HK-2 (cell line): ENCODE measurements at regions not wholly inside any gene's neighbourhood (a gene's known extent, or its start where the extent isn't known, plus 50 kb on each side); places are given as distances from the start of the nearest gene placed in this dataset.

Experiments used
- DNase-seq: peaks from one replicate; pipeline ENCODE4 v3.0.0-alpha.2; 2018; ENCODE audit not compliant: unreplicated experiment

DNA sequence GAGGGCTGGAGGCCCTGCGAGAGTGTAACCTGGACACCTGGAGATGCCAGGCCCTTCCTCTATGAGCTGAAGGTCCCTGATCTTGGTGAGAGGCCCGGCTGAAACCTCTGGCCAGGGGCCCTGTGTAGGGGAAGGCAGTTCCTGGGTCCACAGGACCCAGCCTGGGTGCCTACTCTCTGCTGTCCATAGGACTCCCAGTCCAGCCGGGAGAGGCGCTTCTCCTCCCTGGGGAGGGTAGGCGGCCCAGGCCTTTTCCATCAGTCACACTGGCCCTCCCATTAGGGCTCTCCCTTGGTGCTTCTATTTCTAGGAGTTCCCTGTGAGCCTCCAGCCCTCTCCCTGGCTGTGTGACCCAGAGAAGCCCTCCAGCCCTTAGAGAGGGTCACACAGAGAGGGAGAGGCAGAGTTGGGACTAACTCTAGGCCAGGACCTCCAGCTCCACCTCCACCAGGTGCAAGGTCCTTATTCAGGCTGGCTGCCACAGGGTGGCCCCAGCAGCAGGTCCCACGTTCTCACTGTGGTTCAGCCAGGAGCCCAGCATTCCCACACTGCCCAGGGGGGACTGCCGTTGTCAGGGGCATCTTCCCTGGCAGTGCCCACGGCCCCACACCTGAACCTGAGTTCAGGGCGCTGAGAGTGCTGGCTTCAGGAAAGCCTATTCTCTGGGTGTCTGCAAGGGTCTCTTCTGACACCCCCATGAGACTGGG, 146.8 kb downstream of the SMAD6 start:
- DNase-seq, result no peak

DNA sequence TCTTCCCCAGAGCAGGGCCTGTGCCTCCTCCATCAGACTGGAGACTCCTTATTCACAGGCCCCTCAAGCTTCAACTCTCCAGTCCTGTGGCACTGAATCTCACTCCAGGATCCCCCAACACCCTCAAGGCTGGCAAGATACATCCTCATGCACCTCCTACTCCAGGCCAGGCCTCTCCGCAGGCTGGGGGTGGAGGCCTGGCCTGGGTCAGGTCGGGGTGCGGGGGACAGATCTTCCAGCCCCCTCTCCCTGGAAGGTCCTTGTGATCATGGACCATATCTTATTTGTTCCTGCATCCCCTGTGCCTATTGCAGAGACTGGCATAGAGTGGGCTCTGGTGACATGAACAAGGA, 147.3 kb downstream of the SMAD6 start:
- no peak for DNase-seq

DNA sequence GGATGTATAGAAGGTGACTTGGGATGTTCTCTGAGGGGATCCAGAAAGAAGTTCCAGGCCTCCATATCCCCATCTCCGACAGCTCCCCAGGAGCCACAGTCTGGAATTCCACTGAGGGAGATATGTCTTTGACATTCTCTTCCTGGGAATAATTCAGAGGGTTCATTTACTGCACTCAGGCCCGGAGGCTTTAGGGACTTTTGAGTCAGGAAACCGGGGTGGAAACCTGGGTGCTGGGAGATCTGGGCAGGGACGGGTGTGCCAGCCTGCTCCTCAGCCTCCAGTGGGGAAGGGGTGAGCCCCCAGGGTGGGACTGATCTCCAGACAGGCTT, 147.7 kb downstream of the SMAD6 start:
- no peak for DNase-seq

DNA sequence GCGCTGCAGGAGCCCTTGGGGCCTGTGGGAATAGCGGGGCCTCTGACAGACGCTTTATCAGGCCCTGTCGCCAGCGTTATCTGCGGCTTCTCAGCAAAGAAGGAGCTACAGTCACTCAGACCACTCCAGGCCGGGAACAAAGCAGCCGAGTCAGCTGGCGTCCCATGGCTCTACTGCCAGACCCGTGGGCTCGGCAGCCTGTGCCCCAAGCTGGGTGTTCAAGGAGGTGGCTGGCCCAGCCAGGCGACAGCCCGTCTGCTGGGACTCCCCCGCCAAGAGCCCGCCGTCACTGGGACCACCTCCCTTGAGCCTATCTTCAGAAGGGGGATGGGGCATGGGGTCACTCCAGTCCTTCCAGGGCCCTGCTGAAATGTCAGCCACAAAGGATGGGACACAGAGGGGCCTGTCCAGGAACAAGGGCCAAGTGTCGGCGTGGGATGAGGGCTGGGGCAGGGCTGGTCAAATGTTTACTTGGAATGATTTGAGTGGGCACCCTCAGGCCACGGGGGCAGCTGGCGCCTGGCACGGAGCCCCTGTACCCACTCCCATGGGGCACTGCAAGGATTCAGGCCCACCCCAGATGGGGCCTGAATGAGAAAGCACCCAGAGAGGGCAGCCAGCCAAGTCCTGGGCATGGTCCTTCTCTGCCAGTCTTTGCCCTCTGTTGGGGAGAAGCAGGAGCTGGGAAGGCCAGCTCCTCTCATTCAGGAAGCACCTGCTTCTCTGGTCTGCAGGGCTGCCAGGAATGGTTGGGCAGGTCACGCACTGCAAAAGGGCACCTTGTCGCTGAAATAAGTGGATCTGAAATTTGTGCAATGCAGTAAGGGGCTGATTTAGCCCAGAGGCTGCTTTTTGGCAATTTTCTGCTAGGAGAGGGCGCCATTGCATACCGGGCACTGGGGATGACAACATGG, 148.3 kb downstream of the SMAD6 start:
- DNase-seq, result no peak

DNA sequence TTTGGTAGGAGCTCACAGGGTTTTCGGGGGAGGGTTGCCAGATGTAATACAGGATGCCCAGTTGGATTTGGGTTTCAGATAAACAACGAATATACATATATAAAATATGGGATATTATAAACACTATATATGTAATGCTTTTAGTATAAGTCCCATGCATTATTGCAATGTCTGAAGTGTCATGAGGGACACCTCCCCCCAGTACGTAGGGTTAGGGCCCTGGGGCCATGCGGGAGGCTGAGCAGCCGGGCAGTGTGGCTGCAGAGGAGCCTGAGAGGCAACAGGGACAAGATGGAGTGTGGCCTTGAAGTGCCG, 148.9 kb downstream of the SMAD6 start:
- no peak for DNase-seq

DNA sequence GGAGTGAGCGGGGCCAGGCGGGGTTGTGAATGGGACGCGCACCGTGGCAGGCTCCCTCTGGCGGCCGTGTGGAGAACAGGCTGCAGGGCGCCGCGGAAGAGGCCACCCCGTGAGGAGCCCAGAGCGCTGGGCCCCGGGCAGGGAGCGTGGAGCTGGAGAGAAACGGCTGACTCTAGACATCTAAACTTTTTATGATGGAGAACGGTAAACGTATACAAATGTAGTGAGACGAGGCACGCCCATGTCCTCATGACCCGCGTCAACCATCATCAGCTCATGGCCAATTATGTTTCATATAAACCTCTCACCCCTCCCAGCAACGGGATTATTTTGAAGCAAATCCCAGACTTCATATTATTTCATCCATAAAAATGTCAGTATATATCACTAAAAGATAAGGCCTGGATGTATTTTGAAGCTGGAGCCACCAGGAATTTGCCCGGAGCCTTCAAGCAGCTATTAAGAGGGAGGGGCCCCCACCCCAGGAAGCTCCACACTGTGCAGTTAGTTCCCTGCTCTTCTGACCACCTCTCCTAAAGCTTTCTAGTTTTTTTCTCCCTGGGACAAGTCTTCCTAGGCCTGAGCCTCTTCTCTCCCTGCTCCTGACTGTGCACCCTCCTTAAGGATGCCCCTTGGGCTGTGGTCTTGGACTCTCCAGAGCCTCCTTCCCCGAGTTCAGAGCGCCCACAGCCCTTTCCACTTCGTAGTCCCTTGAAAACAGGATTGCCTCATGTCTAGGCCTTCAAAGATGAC, 149.5 kb downstream of the SMAD6 start:
- DNase-seq, result peak; percentile 78

DNA sequence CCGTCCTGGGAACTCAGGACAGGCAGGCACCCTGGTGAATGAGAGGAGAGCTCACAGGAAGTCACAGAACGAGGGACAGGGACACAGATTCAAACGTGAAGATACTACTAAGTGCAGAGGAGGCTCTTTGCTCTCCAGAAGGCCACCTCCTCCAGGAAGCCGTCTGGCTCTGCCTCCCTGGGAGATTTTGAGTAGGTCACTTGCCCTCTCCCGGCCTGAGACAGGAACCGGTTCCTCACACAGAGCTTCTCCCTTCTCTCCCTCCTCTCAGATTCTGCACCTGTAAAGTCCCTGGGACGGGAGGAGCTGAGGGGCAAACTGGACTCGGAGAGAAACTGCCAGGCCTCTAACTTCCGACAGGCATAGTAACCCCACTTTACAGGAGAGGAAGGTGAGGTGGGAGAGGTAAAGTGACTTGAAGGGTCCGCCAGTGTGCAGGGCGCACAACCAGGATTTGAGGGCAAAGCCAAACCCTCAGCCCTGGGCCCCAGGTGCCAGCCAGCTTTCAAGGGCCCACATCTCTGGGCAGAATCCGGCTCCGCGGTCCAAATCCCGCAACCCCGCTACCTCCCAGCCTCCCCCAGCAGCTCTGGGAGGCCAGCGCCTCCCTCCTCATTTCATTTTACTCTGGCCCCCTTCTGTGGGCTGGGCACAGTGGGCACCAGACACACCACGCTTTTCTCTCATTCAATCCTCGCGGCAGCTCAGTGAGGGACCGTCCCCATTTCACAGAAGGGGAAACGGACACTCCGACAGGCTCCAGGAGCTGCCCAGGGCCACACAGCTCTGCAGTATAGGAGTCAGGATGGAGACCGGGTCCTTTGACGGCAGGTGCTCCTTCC, 150.2 kb downstream of the SMAD6 start:
- no peak for DNase-seq

DNA sequence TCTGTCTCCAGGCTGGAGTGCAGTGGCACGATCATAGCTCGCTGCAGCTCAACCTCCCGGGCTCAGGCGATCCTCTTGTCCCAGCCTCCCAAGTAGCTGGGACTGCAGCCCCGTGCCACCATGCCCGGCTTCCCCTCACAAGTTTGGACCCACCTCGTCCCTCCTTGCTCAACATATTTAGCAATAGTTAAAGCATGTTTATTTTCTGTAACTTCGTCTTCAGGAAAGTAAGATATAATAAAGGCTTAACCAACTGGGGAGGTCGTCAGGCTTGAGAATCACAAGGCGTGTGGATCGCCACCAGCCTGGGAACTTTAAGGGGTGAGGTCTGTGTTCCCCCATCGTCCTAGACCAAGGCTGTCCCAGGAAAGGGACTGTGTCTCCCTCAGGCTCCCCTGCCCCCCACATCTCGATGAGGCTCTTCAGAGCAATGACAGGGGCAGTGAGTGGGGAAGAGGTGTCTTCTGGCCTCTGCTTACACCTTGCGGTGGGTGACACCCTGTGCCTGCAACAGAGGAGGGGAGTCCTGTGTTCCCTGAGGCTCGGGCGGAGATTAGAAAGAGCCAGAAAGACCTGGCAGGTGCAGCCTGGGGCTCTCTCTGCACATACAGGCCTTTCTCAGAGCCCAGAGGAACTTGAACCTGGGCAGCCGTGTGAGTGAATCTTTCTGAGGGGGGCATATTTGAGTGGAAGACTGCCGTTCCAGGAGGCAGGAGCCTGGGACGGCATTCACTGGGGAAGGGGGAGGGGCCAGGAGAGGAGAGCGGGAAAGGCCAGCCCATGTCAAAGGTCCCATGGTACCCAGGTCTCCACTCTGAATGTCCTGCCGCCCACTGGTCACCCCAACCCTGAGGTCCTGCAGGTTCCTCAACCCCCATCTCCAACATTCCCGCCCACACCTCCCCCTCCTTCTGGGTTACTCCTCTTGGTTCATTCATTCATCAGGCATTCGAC, 152.3 kb downstream of the SMAD6 start:
- no peak for DNase-seq

DNA sequence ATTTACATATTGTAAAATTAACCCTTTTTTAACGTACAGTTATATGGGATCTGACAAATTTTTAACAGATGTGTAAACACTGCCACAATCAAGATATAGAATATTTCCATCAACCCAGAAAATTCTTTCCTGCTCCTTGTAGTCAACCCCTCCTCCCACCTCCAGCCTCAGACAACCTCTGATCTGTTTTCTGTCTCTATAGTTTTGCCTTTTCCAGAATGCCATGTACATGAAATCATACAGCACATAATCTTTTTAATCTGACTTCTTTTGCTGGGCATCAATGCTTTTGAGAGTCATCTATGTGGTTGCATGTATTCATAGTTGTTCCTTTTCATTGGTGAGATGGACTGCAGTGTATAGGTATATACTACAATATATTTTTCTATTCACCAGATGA, 153.0 kb downstream of the SMAD6 start:
- DNase-seq, result no peak

DNA sequence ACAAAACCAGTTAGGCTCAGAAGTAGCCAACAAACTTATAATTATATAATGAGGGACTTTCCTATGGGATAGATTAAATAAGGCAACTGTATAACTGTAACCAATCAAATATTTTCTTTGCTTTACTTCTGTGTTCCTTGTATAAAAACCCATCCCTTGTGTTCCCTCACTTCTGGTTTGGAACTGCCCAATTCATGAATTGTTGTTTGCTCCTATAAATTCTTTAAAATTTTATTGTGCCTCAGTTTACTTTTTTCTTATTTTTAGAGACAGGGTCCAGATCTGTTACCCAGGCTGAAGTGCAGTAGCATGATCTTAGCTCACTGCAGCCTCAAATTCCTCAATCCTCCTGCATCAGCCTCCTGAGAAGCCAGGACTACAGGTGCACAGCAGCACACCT, 155.7 kb downstream of the SMAD6 start:
- no peak for DNase-seq

DNA sequence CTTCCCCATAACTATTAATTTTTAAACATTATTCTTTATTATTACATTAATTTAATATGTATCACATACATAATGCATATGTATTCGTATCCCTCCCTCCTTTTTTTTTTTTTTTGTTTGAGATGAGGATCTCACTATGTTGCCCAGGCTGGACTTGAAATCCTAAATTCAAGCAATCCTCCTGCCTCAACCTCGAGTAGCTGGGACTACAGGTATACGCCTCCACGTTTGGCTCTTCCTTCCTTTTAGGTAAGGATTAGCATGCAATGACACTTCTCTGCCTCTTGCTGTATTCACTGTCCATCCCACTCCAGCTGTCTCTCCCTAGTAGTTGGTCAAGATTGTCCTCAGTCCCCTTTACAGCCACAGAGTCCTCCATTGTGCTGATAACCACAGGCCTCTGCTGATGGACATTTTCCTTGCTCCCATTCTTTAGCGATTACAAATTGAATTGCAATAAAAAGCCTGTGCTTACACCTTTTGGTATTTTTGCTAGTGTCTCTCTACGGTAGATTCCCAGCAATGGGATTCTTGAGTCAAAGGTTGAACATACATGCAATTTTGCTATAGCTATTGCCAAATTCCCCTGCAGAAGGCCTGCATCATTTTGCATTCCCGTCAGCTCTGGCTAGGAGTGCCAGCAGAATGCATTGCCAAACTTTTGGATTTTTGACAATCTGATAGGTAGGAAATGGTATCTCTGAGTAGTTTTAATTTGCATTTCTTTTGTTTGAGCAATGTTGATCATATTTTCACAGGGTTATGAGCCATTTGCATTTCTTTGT, 156.6 kb downstream of the SMAD6 start:
- DNase-seq, result no peak

DNA sequence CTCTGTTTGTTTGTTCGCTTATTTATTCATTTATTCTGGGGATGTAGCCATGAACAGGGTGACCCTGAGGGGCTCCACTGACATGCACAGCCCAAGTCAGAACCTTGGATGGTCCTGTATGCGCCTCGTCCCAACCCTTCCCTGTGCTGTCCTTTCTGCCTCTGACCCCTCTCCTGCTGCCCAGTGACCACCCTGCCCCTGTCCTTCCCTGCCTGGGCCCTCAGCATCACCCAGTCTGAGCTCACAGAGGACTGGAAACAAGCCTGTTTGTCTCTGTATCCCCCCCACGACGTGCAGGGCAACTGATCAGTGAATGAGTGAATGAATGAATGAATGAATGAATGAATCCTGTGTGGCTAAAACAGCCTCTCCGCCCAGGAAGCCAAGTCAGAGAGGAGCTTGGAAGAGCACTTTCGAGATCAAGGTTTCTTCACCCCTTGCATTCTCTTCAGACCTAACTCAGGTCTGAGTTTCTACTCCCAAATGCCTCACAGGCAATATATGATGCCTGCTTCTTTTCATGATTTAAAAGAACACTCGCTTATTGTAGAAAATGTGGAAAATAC, 157.7 kb downstream of the SMAD6 start:
- DNase-seq, result no peak

DNA sequence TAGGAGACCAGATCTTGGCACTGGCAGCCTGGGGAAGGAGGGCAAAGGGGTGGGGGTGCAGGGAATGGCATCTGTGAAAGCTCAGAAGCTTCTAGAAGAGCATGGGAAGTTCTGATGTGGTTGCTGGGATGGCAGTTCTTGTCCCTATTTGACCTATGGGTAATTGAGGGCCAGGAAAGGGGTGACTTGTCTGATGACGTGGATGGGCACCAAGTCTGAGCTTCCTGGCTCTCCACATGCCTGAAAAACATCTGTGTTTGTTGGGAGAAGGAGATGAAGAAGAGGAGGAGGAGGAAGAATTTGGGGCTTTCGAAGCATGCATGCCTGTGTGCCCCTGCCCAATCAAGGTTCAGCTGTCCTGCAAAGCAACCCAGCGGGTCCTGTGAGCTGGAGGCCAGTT, 158.8 kb downstream of the SMAD6 start:
- no peak for DNase-seq

DNA sequence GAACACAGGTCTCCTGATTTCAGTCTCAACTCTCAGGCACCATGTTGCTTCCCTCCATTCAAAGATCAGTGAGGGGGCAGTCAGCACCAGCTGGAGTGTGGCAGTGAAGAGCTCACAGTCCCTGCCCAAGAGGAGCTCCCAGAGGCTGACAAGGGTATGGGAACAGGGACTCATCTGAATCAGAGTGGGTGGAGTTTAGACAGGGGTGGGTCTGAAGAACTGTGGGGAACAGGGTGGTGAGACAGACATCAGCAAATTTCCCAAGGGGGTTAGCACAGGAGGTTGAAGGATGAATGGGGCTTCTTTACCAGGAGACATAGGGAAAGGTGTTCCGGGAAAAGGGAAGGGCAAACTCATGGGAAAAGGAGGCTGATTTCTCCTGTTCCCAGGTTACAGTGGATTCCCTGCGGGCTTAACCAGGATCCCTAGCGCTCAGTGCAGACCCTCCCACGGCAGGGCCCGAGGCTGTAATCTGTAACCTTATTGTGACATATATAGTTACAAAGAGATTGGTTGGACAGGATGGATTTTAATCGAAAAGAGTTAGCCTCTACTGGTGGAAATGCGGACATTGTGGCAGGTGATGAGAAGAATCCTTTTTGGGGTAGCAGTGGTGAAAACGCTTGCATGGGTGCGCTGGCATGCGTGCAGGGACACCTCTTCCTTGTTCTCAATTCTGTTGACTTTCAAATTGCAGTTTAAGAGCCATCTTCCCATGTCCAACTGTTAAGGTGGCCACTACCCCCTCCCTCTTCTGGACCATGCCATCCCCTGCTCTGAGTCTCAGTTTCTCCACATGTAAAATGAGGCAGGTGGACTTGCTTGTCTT, 160.3 kb downstream of the SMAD6 start:
- no peak for DNase-seq

DNA sequence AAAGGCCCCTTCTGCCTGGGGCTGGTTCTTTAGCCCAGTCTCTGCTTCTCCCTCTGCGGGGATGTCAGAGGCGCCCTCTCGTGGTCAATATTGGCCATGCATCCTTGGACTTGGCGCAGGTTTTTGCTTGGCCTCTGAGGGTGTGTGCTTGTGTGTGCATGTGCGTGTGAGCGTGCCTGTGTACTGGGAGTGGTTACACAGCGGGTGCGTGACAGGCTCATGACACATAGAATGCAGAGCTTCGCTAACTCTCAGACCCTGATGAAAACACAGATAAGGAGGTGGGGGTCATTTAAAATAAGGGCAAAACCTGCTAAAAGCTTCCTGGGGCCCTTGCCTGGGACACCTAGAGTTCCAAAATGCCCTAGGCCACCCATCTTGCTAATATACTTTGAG, 160.9 kb downstream of the SMAD6 start:
- DNase-seq, result peak; percentile 71

DNA sequence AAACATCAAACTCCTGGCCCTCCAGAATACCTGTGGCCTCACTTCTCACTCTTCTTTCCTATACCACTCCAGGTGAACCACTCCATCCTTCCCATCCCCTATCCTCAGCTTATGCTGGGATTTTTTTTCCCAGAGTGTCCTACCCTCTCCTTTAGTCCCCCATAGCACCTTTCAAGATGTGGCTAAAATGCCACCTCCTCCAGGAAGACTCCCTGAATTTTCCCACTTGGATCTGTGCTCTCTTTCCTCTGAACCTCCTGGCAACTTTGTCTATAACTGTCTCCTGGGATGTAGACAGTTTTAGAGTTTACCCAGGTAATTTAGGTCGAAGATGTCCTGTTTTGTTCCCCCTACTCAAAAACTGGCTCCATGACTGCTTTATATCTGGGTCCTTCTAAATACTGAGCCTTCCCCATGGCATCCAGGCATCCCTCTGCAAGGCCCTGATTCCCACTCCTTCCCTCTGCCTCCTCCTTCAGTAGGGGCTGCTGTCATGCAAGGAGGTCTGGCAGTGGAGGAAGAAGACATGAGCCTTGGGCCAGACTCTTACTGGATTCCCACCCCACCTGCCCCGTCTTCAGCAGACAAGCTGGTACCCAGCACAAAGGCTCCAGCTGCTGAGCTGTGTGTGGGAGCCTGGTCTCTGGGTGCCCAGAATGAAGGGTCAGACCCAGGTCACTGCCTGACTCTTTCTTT, 161.5 kb downstream of the SMAD6 start:
- no peak for DNase-seq

DNA sequence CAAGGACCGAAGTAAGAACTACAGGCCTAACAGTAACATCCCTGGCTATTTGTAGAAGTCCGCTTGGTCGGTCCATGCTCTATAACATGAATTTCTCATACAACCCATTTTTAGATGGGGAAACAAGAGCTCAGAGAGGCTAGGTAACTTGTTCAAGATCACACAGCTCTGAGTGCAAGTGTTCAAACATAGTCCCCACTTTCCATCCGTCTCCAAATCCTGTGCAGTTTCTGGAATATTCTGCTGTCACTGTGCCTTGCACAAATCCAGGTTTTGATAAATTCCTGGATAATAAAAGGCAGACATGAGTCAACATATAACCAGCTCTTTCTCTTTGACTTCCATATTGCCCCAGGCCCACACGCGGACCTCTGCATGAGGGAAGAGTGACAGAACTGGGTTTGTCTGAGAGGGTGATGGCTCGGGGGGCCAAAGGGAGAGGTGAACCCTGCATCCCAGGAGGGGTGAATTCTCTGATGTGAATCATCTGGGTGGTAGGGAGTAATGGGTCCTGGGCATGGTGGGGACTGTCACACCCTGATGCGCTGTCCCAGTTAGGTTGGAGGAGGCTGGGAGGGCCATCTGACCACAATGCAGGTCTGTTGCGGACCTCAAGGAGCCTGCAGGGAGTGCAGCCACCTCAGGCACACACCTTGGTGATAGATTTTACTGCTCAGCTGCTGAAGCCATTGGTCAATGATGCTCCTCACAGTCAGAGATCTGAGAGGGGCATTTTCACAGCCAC, 162.2 kb downstream of the SMAD6 start:
- DNase-seq, result no peak
